GM18502 (cell line): ENCODE measurements at regions not wholly inside any gene's neighbourhood (a gene's known extent, or its start where the extent isn't known, plus 50 kb on each side); places are given as distances from the start of the nearest gene placed in this dataset.

ENCODE experiments used
- ATAC-seq: cut with Tn5 transposase; IDR thresholded peaks from one replicate; pipeline ENCODE4 v1.9.1; 2021; ENCODE audit warnings: mild to moderate bottlenecking; ENCODE audit not compliant: unreplicated experiment, poor library complexity

- ATAC-seq: no peak
Observed at GRCh38 chr17:68750208-68750562, 149.0 kb upstream of the FAM20A start.

DNA sequence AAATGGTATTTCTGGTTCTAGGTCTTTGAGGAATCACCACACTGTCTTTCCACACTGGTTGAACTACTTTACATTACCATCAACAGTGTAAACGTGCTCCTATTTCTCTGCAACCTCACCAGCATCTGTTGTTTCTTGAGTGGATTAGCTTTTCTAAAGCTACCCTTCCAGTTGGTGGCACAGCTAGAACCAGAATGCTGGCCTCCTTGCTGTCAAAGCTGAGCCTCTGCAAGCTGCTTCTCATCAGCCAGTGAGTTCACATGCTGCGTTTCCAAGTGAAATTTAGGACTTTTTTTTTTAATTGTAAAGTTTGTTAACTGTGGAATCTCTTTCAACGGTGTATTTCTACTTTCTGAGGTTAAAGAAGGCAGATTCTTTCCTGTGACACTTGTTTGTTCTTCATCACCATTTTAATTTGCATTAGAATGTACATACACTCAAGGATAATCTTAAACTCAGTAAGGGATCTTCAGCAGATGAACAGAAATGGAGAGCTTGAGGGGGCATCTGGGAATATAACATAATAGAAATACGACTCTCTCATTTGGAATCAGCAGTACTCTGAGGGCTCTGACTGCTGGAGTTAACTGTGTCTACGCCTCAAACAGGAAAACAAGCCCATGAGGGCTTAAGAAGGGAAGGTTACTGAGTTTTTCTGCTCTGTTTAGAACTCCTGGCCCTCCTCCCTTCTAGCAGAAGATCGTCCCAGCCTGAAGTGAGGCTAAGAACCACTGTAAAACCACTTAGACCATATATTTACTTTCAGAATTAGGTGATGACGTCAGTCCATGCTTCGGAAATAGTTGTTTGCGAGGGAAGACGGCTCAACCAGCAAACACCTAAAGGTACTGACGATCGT lies 148.4 kb upstream of the FAM20A start:
- ATAC-seq: no peak

- no peak for ATAC-seq
Observed at GRCh38 chr17:68748381-68748780, 147.2 kb upstream of the FAM20A start.

- ATAC-seq: no peak
Observed at GRCh38 chr17:68740555-68741447, 139.6 kb upstream of the FAM20A start.

- ATAC-seq: no peak
Observed at GRCh38 chr17:68737761-68738443, 136.7 kb upstream of the FAM20A start.

DNA sequence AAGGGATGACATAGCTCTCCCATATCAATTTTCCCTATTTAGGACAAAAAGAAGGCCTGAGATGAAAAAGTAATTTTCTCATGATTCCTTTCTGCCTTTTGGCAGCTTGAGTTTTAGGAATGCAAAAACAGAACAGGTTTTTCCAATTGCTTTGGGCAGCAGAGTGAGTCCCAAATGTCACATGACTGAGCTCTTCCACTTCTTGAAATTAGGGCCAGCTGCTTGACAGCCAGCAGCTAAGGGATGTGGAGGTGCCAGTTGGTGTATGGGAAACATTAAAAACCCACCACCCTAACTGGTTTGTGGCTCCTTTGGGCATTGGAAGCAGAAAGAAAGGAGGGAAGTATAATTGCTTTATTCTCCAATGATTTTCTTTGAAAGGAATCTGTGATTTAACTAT lies 133.8 kb upstream of the FAM20A start:
- no peak for ATAC-seq

DNA sequence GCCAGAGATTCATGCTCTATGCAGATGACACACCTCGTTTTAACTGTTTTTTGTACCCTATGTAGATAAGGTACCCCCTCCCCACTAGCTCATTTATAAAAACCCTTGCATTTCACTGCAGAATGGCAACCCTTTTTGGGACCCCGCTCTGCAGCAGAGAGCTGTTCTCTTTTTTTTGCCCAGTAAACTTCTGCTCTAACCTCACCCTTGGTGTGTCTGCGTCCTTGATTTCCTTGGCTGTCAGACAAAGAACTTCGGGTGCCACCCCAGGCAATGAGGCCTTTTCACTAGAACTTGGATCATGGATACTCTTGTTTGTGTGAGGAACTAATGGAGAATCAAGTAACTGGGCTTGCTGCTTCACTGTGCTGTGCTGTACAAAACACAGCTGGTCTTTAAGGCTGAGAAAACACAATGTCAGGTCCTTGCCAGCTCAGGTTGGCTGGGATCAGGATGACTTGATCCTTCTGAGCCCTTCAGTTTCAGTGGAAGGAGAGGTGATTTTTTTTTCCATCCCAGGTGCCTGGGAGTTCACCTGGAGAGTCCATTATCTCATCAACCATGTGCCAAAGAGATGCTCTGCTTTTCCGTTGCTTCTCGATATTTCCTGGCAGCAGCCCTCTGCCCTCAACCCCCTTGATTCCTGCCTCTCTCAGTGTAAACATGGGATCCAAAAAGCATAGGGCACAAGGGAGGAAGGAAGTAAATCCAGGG lies 133.2 kb upstream of the FAM20A start:
- no peak for ATAC-seq

GRCh38 chr17:68733241-68734176 lies 132.3 kb upstream of the FAM20A start:
- no peak for ATAC-seq

- no peak for ATAC-seq
Observed at GRCh38 chr17:68732301-68732749, 131.2 kb upstream of the FAM20A start.

DNA sequence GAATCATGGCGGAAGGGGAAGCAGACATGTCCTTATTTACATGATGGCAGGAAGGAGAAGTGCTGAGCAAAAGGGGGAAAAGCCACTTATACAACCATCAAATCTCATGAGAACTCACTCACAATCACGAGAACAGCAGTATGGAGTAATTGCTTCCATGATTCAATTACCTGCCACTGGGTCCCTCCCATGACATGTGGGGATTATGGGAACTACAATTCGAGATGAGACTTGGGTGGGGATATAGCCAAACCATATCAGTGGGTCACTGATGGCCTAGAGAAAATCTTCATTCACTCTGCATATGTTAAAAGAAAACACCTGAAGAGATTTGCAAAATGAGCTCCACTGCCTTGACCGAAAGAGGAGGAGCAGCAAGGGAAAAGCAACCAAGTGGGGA lies 130.3 kb upstream of the FAM20A start:
- no peak for ATAC-seq

- no peak for ATAC-seq
Observed at GRCh38 chr17:68719431-68719830, 118.3 kb upstream of the FAM20A start.

- no peak for ATAC-seq
Observed at GRCh38 chr17:68718926-68719325, 117.8 kb upstream of the FAM20A start.

DNA sequence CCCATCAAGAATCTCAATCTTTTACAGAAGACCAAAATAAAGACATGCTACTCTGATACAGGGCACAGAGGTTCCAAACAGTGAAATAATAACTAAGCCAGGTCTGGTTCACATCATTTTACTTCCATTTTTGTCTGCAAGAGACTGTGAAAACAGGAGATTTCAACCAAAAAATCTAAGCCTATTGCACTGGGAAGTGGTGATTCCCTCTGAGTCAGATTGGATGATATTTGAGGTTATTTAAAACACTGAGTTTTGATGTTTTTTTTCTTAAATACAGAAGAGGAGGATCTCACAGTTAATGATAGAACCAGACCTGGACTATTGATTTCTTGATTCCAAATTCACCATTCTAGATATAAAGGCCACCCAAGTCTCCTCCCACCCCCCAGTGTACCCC lies 117.3 kb upstream of the FAM20A start:
- no peak for ATAC-seq

GRCh38 chr17:68714676-68715075 lies 113.5 kb upstream of the FAM20A start:
- no peak for ATAC-seq

DNA sequence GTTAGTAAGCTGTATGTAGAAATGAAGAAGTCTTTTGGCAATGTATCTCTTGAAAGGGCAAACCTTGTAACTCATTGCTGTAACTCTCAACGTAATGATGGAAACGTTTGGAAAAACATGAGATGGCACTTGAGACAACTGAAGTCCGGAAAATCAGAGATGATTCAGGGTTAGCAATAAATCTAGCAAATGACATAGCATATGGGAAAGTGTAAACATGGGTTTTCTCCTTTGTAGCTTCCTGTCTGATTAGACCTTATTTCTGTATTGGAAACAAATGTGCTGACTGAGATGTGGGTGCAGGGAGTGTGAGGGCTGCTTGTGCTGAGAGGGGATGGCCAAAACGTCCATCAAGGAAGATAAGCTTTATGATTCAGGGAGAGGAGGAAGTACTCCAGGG lies 110.7 kb upstream of the FAM20A start:
- no peak for ATAC-seq

DNA sequence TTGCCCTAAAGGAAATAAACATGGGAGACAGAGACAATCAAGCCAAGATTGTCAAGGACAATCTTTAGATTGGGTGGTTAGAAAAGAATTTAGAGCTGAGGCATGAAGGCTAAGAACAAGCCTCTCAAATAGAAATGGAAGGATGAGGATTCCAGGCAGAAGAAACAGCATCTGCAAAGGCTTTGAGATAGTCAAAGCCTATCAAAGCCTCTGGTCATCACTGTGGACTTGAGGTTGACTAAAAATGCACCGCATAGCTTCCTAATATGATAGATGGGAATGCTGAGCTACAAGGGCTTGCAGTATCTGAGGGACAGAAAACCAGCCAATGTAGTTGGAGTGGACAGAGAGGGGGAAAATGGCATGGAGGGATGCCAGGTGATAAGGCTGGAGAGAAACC lies 109.8 kb upstream of the FAM20A start:
- ATAC-seq: no peak

DNA sequence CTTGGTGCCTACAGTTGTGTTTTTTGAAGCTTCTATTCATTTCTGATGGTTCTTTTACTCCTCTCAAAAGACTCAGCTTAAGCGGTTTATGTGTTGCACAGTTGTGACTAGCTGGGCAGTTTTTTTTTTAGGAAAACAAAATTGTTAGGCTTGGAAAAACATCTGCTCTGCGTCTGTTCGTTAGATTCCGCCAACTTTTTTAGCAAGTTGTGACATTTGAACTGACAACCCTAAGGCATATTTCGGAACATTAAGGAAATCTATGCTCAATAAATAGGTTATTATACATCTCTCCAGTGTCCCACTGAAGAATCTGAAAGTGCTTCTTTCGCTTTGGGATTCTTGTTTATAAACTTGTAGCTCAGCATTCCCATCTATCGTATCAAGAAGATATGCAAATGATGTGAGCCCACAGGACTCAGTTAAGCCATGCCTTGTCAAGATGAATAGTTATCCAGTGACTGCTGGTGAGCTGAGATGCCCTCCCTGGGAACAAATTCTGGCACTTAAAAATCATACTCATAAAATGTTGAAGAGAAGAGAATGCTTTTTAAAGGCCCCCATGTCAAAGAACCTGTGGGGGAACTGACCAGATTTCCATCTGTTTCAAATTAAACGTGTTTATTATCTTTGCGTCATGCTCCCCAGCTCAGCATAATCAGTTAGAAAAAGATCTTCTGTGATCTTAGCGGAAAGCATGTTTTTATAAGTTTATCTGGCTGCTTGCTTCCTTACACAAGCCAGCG lies 109.0 kb upstream of the FAM20A start:
- ATAC-seq: no peak

DNA sequence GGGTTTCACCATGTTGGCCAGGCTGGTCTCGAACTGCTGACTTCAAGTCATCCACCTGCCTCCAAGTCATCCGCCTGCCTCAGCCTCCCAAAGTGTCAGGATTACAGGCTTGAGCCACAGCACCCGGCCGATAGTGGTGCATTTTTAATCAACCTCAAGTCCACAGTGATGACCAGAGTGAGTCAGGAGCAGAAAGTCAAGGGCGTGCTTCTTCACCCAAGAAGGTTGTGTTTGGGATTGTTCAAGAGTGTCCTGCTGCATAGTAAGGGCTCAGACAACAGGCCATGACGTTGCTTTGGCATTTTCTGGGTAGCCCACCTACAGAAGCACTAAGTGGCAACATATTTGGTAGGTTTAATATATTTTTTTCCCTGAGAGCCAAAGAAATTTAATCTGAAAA lies 108.3 kb upstream of the FAM20A start:
- ATAC-seq: no peak
